Coronary artery (tissue), 2 donors: ENCODE measurements at regions not wholly inside any gene's neighbourhood (a gene's known extent, or its start where the extent isn't known, plus 50 kb on each side); places are given as distances from the start of the nearest gene placed in this dataset.

Experiments used
- DNase-seq: peaks from one replicate; pipeline ENCODE4 v3.0.0-alpha.2; 2017; ENCODE audit warnings: low spot score
- H3K27ac ChIP-seq, 2 donors: fragments of 200-600 bp; sonication (generic); one replicate each; pipeline ENCODE4 v1.5.1; 2016 to 2019
- H3K4me3 ChIP-seq: fragments of 200-600 bp; sonication (generic); 2 replicates; pipeline ENCODE4 v1.5.1; 2016; ENCODE audit warnings: mild to moderate bottlenecking, moderate library complexity
- TF ChIP-seq, protein P1 (sequence below): fragments of 200-600 bp; sonication (generic); IDR thresholded peaks from one replicate; pipeline ENCODE4 v1.5.1; 2019; ENCODE audit warnings: antibody characterized with exemption

DNA sequence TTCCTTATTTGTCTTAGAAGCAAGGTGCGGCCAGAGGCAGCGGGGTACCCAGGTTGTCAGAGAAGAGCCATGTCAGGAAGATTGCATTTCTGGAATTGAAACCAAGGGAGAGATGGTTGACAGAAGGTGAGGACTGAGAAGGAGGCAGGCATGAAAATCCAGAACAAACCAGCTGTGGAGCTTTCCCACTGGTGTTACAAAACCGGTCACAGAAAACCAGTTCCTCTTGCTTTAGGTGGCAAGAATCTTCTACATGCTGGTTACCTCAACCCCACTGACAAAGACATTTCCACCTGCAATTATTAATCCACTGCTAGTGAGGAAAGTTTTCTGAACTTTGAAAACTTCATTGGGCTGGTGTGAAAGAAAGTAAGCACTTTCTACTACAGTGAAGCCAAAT lies 64.0 kb upstream of the MED4 start:
- H3K4me3 ChIP-seq: no peak overlapping the region
- DNase-seq: no peak
- H3K27ac ChIP-seq: peak overlapping the region in 1 of 2 donors; percentile 46
- TF ChIP-seq, protein P1, sequence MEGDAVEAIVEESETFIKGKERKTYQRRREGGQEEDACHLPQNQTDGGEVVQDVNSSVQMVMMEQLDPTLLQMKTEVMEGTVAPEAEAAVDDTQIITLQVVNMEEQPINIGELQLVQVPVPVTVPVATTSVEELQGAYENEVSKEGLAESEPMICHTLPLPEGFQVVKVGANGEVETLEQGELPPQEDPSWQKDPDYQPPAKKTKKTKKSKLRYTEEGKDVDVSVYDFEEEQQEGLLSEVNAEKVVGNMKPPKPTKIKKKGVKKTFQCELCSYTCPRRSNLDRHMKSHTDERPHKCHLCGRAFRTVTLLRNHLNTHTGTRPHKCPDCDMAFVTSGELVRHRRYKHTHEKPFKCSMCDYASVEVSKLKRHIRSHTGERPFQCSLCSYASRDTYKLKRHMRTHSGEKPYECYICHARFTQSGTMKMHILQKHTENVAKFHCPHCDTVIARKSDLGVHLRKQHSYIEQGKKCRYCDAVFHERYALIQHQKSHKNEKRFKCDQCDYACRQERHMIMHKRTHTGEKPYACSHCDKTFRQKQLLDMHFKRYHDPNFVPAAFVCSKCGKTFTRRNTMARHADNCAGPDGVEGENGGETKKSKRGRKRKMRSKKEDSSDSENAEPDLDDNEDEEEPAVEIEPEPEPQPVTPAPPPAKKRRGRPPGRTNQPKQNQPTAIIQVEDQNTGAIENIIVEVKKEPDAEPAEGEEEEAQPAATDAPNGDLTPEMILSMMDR: no peak

DNA sequence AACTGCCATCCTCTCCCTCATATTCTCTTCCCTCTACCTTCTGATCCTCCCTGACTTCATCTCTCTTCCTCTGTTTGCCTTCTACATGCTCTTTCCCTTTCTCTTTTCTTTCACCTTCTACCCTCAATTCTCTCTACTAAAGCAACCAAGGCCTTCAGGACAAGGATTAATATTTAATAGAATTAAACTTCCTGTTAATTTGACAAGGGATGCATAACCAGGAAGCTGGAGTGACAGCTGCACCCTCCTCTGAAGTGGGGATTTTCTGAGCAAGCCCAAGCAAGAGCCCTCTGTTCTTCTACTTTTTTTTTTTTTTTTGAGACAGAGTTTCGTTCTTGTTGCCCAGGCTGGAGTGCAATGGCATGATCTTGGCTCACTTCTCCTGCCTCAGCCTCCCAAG lies 63.4 kb upstream of the MED4 start:
- H3K27ac ChIP-seq: peak overlapping the region in 1 of 2 donors; percentile 46
- DNase-seq: no peak
- H3K4me3 ChIP-seq: no peak overlapping the region
- TF ChIP-seq, protein P1: no peak

DNA sequence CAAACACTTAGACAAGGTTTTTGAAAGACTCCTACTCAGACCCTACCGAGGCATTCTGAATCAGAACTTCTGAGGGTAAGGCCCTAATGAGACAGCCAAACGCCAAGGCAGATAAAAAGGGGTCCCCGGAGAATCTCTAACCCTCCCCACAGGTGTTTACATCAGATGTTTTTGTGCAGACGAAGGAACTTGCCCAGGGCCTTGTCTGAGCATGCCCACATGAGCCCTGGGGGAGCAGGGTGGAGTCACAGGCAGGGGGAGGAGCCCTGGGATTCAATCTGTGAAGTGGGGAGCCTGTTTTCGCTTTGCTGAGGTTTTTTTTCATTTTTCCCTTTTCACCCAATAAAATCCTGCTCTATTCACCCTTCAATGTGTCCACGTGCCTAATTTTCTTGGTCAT lies 61.6 kb upstream of the MED4 start:
- Histone ChIP-seq H3K27ac (peak overlapping the region in 1 of 2 donors; percentile 57), H3K4me3 (no peak overlapping the region)
- TF ChIP-seq, protein P1: no peak
- no peak for DNase-seq

DNA sequence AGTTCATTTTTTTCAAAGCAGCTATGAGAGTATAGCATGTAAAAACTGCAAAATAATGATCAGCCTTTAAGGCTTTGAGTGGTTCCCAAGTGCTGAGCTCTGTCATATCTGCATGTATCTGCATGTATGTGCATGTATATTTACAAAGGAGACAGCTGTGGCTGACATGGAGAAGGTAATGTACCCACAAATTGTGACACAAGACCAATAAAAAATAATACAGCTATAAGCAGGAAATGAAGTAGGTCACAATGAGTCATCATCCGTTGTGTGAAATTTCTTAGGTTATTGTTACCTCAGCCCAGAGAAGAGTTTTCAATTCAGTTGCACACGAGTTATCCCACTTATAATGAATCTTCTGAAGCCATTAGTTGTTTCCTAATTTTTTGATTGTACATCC lies 60.9 kb upstream of the MED4 start:
- Histone ChIP-seq H3K4me3 (no peak overlapping the region), H3K27ac (peak overlapping the region in 1 of 2 donors; percentile 60)
- TF ChIP-seq, protein P1: no peak
- DNase-seq: no peak

DNA sequence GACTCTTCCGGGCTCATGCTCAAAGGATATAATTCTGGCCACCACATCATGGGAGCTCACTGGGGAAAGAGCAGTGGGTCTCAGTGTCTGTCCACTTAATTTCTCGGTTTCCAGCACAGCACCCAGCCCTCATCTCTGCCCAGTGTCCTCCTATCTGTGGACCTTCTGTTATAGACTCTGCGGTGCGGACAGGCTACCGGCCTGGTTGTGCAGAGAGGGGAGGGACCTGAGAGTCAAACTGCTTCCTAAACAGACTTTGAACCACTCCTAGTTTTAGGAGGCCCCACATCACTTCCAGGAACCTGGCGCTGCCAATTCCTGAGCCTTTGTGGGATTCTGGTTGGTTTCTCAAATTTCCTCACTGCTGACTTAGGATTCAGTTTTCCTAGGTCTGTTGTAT lies 59.8 kb upstream of the MED4 start:
- H3K27ac ChIP-seq: peak overlapping the region in 1 of 2 donors; percentile 30
- no peak for DNase-seq
- H3K4me3 ChIP-seq: no peak overlapping the region

DNA sequence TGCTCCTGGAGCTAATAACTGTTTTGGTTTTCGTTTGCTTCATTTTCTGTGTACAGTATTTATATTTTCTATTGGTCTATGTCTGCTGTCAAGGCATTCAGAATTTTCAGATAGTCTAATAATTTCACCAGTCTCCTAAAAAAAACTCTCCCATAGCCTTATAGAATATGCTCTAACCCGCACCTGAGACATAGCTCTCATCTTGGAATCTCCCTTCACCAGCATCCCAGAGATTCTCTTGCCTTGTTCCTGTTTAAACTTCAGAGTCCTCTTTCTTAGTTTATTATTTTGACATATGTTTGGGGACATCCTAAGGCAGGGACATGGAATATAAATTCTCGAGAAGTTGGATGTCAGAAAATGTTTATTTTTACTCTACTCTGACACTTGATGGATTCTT lies 58.3 kb upstream of the MED4 start:
- Histone ChIP-seq H3K27ac (no peak overlapping the region), H3K4me3 (no peak overlapping the region)
- TF ChIP-seq, protein P1: no peak

More for the DNA sequence above, 59.8 kb upstream of the MED4 start:
- TF ChIP-seq, protein P1: no peak

DNA sequence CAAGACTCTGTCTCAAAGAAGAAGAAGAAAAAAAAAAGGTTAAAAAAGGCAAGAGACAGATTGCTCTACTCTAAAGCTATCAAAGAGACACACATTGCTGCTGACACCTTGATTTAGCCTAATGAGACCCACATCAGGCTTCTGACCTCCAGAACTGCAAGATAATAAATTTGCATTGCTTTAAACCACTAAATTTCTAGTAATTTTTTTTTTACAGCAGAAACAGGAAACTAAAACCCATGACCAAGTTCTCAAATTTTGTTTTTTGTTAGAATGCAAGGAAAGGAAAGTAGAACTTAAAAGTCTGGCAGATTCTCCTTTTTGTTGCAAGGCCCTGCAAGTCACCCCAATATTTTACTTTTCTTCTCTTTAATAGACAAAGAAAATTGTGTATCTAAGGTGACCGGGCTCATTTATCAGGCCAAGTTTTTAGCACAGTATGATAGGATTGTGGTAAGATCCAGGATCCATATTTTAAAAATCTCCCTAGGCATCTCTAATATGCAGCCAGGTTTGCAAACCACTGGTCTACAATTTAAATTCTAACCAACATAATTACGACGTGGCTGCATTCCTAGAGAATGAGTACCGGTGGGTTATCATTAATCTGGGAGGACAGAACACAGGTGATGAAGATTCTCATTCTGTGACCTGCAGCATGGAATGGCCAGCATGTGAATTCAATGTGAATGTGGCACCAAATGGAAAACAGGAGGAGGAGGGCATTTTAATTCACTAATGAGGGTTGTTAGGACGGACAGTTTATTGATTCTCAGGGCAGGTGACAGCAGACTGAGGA lies 56.7 kb upstream of the MED4 start:
- Histone ChIP-seq H3K4me3 (no peak overlapping the region), H3K27ac (peak overlapping the region in 1 of 2 donors; percentile 56)
- TF ChIP-seq, protein P1: no peak
- no peak for DNase-seq

More for the DNA sequence above, 58.3 kb upstream of the MED4 start:
- DNase-seq: no peak
